ENCODE measurements at regions not wholly inside any gene's neighbourhood (a gene's known extent, or its start where the extent isn't known, plus 50 kb on each side); places are given as distances from the start of the nearest gene placed in this dataset.

DNA sequence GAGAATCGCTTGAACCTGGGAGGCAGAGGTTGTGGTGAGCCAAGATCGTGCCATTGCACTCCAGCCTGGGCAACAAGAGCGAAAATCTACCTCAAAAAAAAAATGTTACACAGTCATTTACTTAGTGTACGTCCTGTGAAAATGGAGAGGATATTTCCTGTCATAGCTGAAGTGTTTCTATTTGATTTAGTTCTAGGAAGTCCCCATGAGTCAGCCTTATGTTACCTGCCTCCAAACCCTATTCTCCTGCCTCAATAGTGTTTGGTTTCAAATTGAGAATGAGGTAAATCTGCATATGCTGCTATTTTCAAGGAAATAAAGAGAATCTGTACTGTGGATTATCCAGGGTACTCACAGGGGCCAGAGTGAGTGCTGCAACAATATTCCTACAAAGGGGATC is 1284.5 kb upstream of the AUTS2 start:
- H3K9me3 ChIP-seq = no peaks in the 10 kb centered on the region
- no peak overlapping the region for H3K4me3 ChIP-seq
- intact Hi-C loops (cut with DNase I; ENCODE audit: low total_unique reads) = no loop called here
- no peak for TF ChIP-seq POLR2A (IDR thresholded peaks at IDR 0.05)
- TF ChIP-seq, protein P1, sequence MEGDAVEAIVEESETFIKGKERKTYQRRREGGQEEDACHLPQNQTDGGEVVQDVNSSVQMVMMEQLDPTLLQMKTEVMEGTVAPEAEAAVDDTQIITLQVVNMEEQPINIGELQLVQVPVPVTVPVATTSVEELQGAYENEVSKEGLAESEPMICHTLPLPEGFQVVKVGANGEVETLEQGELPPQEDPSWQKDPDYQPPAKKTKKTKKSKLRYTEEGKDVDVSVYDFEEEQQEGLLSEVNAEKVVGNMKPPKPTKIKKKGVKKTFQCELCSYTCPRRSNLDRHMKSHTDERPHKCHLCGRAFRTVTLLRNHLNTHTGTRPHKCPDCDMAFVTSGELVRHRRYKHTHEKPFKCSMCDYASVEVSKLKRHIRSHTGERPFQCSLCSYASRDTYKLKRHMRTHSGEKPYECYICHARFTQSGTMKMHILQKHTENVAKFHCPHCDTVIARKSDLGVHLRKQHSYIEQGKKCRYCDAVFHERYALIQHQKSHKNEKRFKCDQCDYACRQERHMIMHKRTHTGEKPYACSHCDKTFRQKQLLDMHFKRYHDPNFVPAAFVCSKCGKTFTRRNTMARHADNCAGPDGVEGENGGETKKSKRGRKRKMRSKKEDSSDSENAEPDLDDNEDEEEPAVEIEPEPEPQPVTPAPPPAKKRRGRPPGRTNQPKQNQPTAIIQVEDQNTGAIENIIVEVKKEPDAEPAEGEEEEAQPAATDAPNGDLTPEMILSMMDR (IDR thresholded peaks at IDR 0.05 in 4 of 5, conservative IDR thresholded peaks at IDR 0.05 in 1 of 5) = no peak
- DNase-seq (no peak), ATAC-seq (no peak)
- peaks cover 0 to 11% of the 10 kb centered on the region in 2 donors for H3K4me1 ChIP-seq
- in situ Hi-C loops (cut with MboI; ENCODE audit: low sequenced_read_pairs in 4 of 4) = no loop called here
- H3K27ac ChIP-seq = no peak overlapping the region
- H3K36me3 ChIP-seq = no peaks in the 10 kb centered on the region
- no peaks in the 10 kb centered on the region for H3K27me3 ChIP-seq

DNA sequence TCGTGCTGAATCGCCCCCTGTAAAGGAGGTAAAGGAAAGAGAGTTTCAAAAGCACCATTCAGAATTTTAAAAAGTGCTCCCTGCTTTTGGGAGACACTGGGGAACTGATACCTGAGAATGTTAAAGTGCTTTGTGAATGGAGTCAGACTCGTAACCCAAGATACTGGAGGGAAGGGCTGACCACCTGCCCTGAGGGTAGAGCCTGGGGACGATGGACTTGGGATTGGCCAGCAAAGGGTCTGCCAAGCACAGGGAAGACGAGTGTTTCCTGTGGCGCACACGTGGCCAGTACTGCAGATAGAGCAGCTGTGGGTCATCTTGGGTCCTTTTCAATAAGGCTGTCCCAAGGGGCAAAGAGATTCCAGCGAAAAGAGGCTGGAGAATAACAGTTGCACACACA is 1284.1 kb upstream of the AUTS2 start:
- intact Hi-C loops (cut with DNase I; ENCODE audit: low total_unique reads) (no loop called here), in situ Hi-C loops (cut with MboI; ENCODE audit: low sequenced_read_pairs in 4 of 4) (no loop called here)
- Histone ChIP-seq H3K4me1 (peaks cover 0 to 15% of the 10 kb centered on the region in 2 donors), H3K4me3 (no peak overlapping the region), H3K27ac (no peak overlapping the region), H3K27me3 (no peaks in the 10 kb centered on the region), H3K9me3 (no peaks in the 10 kb centered on the region), H3K36me3 (no peaks in the 10 kb centered on the region)
- ATAC-seq = no peak
- TF ChIP-seq, protein P1 (IDR thresholded peaks at IDR 0.05 in 4 of 5, conservative IDR thresholded peaks at IDR 0.05 in 1 of 5) = no peak
- no peak for TF ChIP-seq POLR2A (IDR thresholded peaks at IDR 0.05)
- no peak for DNase-seq

DNA sequence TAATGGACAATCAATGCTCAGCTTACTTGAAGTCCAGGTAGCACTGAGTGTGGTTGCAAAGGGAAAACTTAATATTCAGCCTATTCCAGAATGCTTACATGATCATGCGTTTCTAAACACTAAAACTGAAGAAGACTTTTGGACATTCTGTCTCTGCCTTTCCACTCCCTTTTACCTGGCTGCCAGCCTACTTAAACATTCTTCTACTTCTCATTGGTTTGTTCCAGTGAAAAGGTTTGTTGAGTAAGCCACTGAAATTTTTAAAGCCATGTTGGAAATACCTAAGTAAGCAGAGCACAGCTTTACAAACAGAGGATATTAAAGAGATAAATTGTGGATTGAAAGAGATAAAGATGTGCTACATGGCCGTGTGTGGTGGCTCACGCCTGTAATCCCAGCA is 1280.8 kb upstream of the AUTS2 start:
- no peak for ATAC-seq
- DNase-seq = no peak
- H3K9me3 ChIP-seq = no peaks in the 10 kb centered on the region
- TF ChIP-seq, protein P1 (IDR thresholded peaks at IDR 0.05 in 4 of 5, conservative IDR thresholded peaks at IDR 0.05 in 1 of 5) = no peak
- TF ChIP-seq POLR2A (IDR thresholded peaks at IDR 0.05) = no peak
- no peaks in the 10 kb centered on the region for H3K27me3 ChIP-seq
- intact Hi-C loops (cut with DNase I; ENCODE audit: low total_unique reads) (no loop called here), in situ Hi-C loops (cut with MboI; ENCODE audit: low sequenced_read_pairs in 4 of 4) (no loop called here)
- no peak overlapping the region for H3K4me3 ChIP-seq
- H3K36me3 ChIP-seq = no peaks in the 10 kb centered on the region
- H3K4me1 ChIP-seq = peaks cover 23 to 40% of the 10 kb centered on the region in 2 donors
- no peak overlapping the region for H3K27ac ChIP-seq

DNA sequence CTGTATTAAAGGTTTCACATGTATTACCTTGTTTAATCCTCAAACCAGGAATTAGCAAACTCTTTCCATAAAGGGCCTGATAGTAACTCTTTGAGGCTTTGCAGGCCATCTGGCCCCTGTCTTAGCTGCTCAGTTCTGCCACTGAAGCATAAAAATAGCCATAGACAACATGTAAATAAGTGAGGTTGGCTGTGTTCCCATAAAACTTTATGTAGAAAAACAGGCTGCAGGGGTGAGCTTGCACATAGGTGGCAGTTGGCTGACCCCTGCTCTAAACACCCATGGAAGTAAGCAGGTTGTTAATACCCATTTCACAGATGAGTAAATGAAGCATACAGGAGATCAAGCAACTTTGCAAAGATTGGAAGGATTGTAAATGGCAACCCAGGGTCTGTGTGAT is 1279.2 kb upstream of the AUTS2 start:
- Histone ChIP-seq H3K9me3 (no peaks in the 10 kb centered on the region), H3K4me3 (no peak overlapping the region), H3K36me3 (no peaks in the 10 kb centered on the region), H3K27me3 (no peaks in the 10 kb centered on the region), H3K4me1 (peaks cover 28 to 50% of the 10 kb centered on the region in 2 donors), H3K27ac (peak overlapping the region in 2 of 4 donors; percentile 3 to 51)
- DNase-seq (no peak), ATAC-seq (no peak)
- intact Hi-C loops (cut with DNase I; ENCODE audit: low total_unique reads) (no loop called here), in situ Hi-C loops (cut with MboI; ENCODE audit: low sequenced_read_pairs in 4 of 4) (no loop called here)
- no peak for TF ChIP-seq POLR2A (IDR thresholded peaks at IDR 0.05)
- TF ChIP-seq, protein P1 (IDR thresholded peaks at IDR 0.05 in 4 of 5, conservative IDR thresholded peaks at IDR 0.05 in 1 of 5) = no peak

DNA sequence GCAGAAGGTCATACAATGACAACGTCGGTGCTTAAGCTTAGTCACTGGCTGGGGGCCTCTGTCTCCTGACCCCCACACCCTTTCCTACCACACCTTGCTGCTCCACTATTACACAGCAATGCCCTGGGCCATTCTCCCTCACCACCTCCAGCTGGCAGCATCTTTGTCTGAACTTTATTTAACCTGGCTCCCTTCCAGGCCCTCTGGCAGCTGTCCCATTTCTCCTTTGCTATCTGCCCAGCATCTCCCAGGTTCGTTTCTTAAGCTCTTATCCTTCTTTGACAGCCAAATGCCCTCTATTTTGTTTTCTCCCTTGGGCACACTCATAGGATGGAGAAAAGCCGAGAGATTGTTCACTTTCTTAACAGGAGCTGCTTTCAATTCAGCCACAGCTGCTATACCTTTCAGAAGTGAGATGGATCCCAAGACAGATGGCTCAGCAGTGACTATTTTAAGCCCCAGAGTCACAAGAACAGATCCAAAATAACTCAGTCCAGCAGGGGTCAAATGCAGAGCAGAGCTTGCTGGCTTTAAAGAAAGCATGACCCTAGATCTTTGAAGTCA is 1277.1 kb upstream of the AUTS2 start:
- intact Hi-C loops (cut with DNase I; ENCODE audit: low total_unique reads) = no loop called here
- Histone ChIP-seq H3K36me3 (no peaks in the 10 kb centered on the region), H3K9me3 (no peaks in the 10 kb centered on the region), H3K4me1 (peaks cover 28 to 45% of the 10 kb centered on the region in 2 donors), H3K27ac (peak overlapping the region; percentile 86 to 96 (median 88)), H3K4me3 (peak overlapping the region in 2 of 4 donors; percentile 11 to 27), H3K27me3 (no peaks in the 10 kb centered on the region)
- peak; percentile 96 for ATAC-seq
- TF ChIP-seq POLR2A (IDR thresholded peaks at IDR 0.05) = peak in 1 of 2 donors; percentile 40
- TF ChIP-seq, protein P1 (IDR thresholded peaks at IDR 0.05 in 4 of 5, conservative IDR thresholded peaks at IDR 0.05 in 1 of 5) = no peak
- in situ Hi-C loops (cut with MboI; ENCODE audit: low sequenced_read_pairs in 4 of 4) = no loop called here
- DNase-seq = peak; percentile 70 to 80

Measured in gastrocnemius medialis (tissue), 4 donors.